GM06990 (cell line): ENCODE measurements at regions not wholly inside any gene's neighbourhood (a gene's known extent, or its start where the extent isn't known, plus 50 kb on each side); places are given as distances from the start of the nearest gene placed in this dataset.

Experiments
- DNase-seq: peaks from one replicate; pipeline ENCODE4 v3.0.0-alpha.2; 2011; ENCODE audit not compliant: insufficient read length; ENCODE audit errors: extremely low read depth
- H3K27me3 ChIP-seq: replicated peaks from 2 replicates; pipeline ENCODE4 v1.6.0; 2011; ENCODE audit warnings: low read length; ENCODE audit not compliant: control insufficient read depth, insufficient read depth
- H3K36me3 ChIP-seq: 2 replicates; pipeline ENCODE4 v1.5.1; 2011; ENCODE audit warnings: low read length; ENCODE audit not compliant: control insufficient read depth, insufficient read depth
- H3K4me3 ChIP-seq: replicated peaks from 2 replicates; pipeline ENCODE4 v1.5.1; 2011; ENCODE audit warnings: low read depth, mild to moderate bottlenecking, control low read depth, low read length
- TF ChIP-seq, protein P1 (sequence below): IDR thresholded peaks from 2 replicates; pipeline ENCODE4 v1.5.1; 2011; ENCODE audit warnings: low read length, control low read depth, mild to moderate bottlenecking, inconsistent platforms; ENCODE audit not compliant: insufficient read depth, poor library complexity, severe bottlenecking

DNA sequence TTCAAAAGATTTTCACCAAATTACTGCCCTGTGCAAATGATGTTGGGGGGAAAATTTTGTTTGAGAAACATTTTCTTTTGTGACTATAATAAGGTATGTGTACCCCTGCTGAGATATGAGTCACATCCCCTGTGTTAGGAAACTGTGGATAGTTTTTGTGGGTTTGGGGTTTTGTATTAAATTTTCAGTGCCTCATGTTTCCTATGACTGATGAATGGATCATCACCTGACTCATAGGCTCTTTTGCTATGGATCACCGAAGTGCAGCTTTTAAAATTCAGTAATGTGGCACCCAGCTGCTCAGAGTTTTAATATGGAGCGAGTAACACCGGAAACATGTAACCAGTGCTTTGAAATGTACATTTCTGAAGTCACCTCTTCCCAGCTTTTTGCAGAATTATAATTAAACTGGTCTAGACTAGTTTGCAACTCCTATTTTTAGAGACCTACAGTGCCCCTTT lies 167.4 kb upstream of the HMGA2 start:
- H3K27me3 ChIP-seq = no peaks in the 10 kb centered on the region
- H3K4me3 ChIP-seq = no peak overlapping the region
- TF ChIP-seq, protein P1, sequence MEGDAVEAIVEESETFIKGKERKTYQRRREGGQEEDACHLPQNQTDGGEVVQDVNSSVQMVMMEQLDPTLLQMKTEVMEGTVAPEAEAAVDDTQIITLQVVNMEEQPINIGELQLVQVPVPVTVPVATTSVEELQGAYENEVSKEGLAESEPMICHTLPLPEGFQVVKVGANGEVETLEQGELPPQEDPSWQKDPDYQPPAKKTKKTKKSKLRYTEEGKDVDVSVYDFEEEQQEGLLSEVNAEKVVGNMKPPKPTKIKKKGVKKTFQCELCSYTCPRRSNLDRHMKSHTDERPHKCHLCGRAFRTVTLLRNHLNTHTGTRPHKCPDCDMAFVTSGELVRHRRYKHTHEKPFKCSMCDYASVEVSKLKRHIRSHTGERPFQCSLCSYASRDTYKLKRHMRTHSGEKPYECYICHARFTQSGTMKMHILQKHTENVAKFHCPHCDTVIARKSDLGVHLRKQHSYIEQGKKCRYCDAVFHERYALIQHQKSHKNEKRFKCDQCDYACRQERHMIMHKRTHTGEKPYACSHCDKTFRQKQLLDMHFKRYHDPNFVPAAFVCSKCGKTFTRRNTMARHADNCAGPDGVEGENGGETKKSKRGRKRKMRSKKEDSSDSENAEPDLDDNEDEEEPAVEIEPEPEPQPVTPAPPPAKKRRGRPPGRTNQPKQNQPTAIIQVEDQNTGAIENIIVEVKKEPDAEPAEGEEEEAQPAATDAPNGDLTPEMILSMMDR = no peak
- peak; percentile 2 for DNase-seq
- no peaks in the 10 kb centered on the region for H3K36me3 ChIP-seq

DNA sequence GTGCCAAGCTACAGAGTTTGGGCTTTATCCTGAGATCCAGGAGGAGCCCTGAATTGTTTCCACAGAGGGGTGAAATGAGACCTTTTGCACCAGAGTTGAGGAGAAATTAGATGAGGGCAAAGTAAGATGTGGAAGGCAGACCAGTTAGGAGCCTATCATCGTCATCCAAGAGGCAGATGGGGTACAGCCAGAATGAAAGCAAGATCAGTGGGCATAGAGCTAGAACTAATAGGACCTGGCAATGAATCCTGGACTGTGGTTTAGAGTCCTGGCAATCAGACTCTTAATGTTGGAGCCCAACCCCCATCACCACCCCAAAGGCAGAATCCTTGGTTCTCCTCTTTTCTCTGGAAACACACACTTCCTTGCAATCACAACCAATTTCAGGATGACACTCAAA lies 166.6 kb upstream of the HMGA2 start:
- TF ChIP-seq, protein P1 = no peak
- no peaks in the 10 kb centered on the region for H3K27me3 ChIP-seq
- H3K36me3 ChIP-seq = no peaks in the 10 kb centered on the region
- no peak for DNase-seq
- H3K4me3 ChIP-seq = no peak overlapping the region

DNA sequence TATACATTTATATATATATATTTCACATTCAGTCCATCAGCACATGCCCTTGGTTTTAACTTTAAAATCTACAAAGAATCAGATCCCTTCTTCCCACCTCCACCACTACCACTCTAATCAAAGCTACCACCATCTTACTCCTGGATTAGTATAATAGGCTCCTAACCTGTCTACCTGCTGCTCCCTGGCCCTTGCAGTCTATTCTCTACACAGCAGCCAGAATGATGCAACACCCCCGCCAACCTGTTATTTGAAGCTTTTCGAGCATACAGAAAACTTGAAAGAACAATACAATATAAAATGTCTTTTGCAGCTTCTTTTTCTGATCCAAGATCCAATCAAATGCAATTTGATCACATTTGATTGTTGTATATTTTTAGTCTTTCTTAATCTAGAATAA lies 165.9 kb upstream of the HMGA2 start:
- DNase-seq = no peak
- no peak overlapping the region for H3K4me3 ChIP-seq
- no peaks in the 10 kb centered on the region for H3K36me3 ChIP-seq
- H3K27me3 ChIP-seq = no peaks in the 10 kb centered on the region
- TF ChIP-seq, protein P1 = no peak

DNA sequence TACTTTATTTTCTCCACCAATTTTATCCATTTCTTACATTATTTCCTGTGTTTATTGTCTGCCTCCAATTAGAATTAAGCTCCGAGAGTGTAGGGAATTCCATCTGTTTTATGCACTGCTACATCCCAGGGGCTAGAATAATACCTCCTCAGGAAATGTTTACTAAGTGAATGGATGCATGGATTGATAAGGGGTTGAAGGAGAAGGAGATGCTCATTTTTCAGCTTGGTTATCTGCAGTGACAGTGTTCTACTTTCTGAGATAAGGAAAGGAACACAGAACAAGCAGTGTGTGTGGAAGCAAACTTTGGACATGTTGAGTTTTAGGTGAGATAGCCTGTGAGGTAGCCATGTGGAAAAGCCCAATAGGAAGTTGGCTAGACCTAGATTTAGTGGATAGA lies 164.6 kb upstream of the HMGA2 start:
- TF ChIP-seq, protein P1 = no peak
- H3K4me3 ChIP-seq = no peak overlapping the region
- no peak for DNase-seq
- no peaks in the 10 kb centered on the region for H3K36me3 ChIP-seq
- no peaks in the 10 kb centered on the region for H3K27me3 ChIP-seq

DNA sequence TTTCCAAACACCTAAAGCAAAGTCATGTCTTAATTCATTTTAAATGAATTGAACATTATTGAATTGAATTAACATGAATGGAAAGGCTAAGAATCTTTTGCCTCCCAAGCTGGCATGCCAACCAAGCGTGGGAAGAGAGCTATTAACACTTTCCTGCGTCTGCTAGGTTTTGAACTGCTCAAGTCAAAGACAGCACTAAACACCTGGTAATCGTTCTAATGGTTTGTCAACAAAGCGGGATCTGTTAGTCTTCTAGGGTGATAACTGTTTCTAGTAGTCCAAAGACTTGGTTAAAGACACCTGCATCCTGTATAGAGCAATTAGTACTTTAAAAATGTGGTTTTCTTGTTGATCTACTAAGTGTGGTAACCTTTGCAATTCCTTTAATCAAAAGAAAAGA lies 164.2 kb upstream of the HMGA2 start:
- Histone ChIP-seq H3K27me3 (no peaks in the 10 kb centered on the region), H3K36me3 (no peaks in the 10 kb centered on the region), H3K4me3 (no peak overlapping the region)
- TF ChIP-seq, protein P1 = no peak
- no peak for DNase-seq

DNA sequence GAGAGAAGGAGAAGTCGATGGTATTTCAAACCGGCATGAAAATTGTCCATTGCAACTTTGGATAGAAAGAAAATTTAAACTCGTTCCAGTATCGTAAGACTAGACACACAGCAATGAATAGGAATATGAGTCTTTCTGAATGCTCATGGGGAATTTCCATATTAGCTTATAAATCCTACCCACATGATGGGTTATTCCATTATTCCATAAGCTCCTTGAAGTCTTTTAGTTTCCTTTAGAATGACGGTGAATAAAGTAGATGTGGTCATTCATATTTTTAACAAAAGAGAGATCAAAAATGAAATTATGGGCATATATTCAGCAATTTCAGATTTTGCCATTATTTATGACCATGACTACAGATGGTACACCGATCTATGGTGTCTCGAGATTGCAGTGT lies 163.4 kb upstream of the HMGA2 start:
- TF ChIP-seq, protein P1 = no peak
- no peak overlapping the region for H3K4me3 ChIP-seq
- H3K27me3 ChIP-seq = no peaks in the 10 kb centered on the region
- DNase-seq = no peak
- no peaks in the 10 kb centered on the region for H3K36me3 ChIP-seq
